Spleen (tissue), 11 donors: ENCODE measurements at regions not wholly inside any gene's neighbourhood (a gene's known extent, or its start where the extent isn't known, plus 50 kb on each side); places are given as distances from the start of the nearest gene placed in this dataset.

Source experiments
- DNase-seq: peaks from one replicate; pipeline ENCODE4 v3.0.0-alpha.2; 2020
- H3K27ac ChIP-seq, 8 donors: fragments of 200-600 bp; sonication (generic) in 7 of 8; 1 replicate in 4 of 8; 2 replicates in 4 of 8; pipeline versions ENCODE4 v1.5.0 to v1.8.0; 2016 to 2021; ENCODE audit warnings: inconsistent platforms in 4 of 8, mild to moderate bottlenecking in 4 of 8, moderate library complexity in 1 of 8
- H3K27me3 ChIP-seq, 7 donors: fragments of 200-600 bp; sonication (generic) in 6 of 7; replicated peaks in 1 of 7; 1 replicate in 4 of 7; 2 replicates in 3 of 7; pipeline versions ENCODE4 v1.5.0 to v1.8.0; 2016 to 2021; ENCODE audit warnings: inconsistent platforms in 3 of 7, mild to moderate bottlenecking in 1 of 7
- H3K36me3 ChIP-seq, 6 donors: fragments of 200-600 bp; sonication (generic) in 5 of 6; 1 replicate in 4 of 6; 2 replicates in 2 of 6; pipeline versions ENCODE4 v1.5.0 to v1.8.0; 2016 to 2021; ENCODE audit warnings: inconsistent platforms in 2 of 6
- H3K4me1 ChIP-seq, 6 donors: fragments of 200-600 bp; sonication (generic) in 5 of 6; 1 replicate in 3 of 6; 2 replicates in 3 of 6; pipeline versions ENCODE4 v1.5.0 to v1.8.0; 2016 to 2021; ENCODE audit warnings: inconsistent platforms in 3 of 6
- H3K4me3 ChIP-seq, 8 donors: fragments of 200-600 bp; sonication (generic) in 7 of 8; 1 replicate in 4 of 8; 2 replicates in 4 of 8; pipeline versions ENCODE4 v1.5.0 to v1.8.0; 2016 to 2021; ENCODE audit warnings: inconsistent platforms in 4 of 8, mild to moderate bottlenecking in 4 of 8, moderate library complexity in 2 of 8
- H3K9me3 ChIP-seq, 8 donors: fragments of 200-600 bp; sonication (generic) in 7 of 8; 1 replicate in 4 of 8; 2 replicates in 4 of 8; pipeline versions ENCODE4 v1.5.0 to v1.8.0; 2016 to 2021; ENCODE audit warnings: inconsistent platforms in 4 of 8
- CTCF ChIP-seq, 11 experiments: fragments of 200-600 bp in 7 of 11; fragments of 450-650 bp in 4 of 11; sonication (generic) in 4 of 11; IDR thresholded peaks in 8 of 11; conservative IDR thresholded peaks in 3 of 11; 1 replicate in 7 of 11; 2 replicates in 4 of 11; pipeline versions ENCODE4 v1.4.0 to v1.8.0; 2016 to 2021; ENCODE audit warnings: antibody characterized with exemption in 11 of 11, inconsistent platforms in 4 of 11, mild to moderate bottlenecking in 1 of 11
- POLR2A ChIP-seq, 3 donors: fragments of 450-650 bp; IDR thresholded peaks; one replicate each; pipeline ENCODE4 v1.5.1; 2017; ENCODE audit warnings: antibody characterized with exemption in 3 of 3, mild to moderate bottlenecking in 1 of 3
- POLR2AphosphoS5 ChIP-seq, 3 donors: sonication (generic); formaldehyde crosslinking; IDR thresholded peaks; one replicate each; pipeline ENCODE4 v1.5.1; 2017; ENCODE audit warnings: antibody characterized with exemption in 3 of 3
- WGBS, 5 donors: extraction: QIAGEN DNeasy Blood & Tissue Kit in 3 of 5; methylation state at CpG; one replicate each; pipeline versions ENCODE4 v1.1.5 to v1.1.7; 2013 to 2018; 5-methylcytosine and 5-hydroxymethylcytosine counted together
- intact Hi-C: fragments of 100-400 bp; cut with DNase I; formaldehyde crosslinking; loops from one replicate; pipeline ENCODE4 v1.15.0; 2023; ENCODE audit warnings: low total_unique reads
- donor health status: healthy with polysubstance abuse.
- donor health status: DM: no; HTN: no; CAD: no; lungs with moderate emphysema.
- donor health status: DM: no; HTN: no; CAD: no.
- donor health status: Bipolar disorder and iron deficiency.
- donor health status: healthy.
- donor health status: DM: no; HTN: no; CAD: no.
- donor health status: DM: yes; HTN: yes; CAD: no.

GRCh38 chr4:8748236-8748575 lies 123.4 kb downstream of the HMX1 start:
- Histone ChIP-seq H3K27me3 (peaks cover 0 to 37% (median 0%) of the 10 kb centered on the region in 7 donors), H3K4me3 (no peak overlapping the region), H3K27ac (no peak overlapping the region), H3K36me3 (no peaks in the 10 kb centered on the region), H3K4me1 (no peaks in the 10 kb centered on the region), H3K9me3 (no peaks in the 10 kb centered on the region)
- intact Hi-C loops = no loop called here
- WGBS, 5 donors = 89 to 95% (median 91%) methylated on average over 6 to 9 of the region's 9 CpGs
- TF ChIP-seq POLR2AphosphoS5 (IDR thresholded peaks at IDR 0.05) (no peak), CTCF (IDR thresholded peaks at IDR 0.05 in 8 of 11, conservative IDR thresholded peaks at IDR 0.05 in 3 of 11) (no peak), POLR2A (IDR thresholded peaks at IDR 0.05) (no peak)
- DNase-seq = peak; percentile 52

- Histone ChIP-seq H3K27me3 (peaks cover 0 to 37% (median 0%) of the 10 kb centered on the region in 7 donors), H3K4me1 (no peaks in the 10 kb centered on the region), H3K27ac (no peak overlapping the region), H3K36me3 (no peaks in the 10 kb centered on the region), H3K9me3 (no peaks in the 10 kb centered on the region), H3K4me3 (no peak overlapping the region)
- 81 to 86% (median 85%) methylated on average over 36 to 39 of the region's 39 CpGs for WGBS, 5 donors
- DNase-seq = peak; percentile 58
- intact Hi-C loops = no loop called here
- TF ChIP-seq POLR2A (IDR thresholded peaks at IDR 0.05) (no peak), CTCF (IDR thresholded peaks at IDR 0.05 in 8 of 11, conservative IDR thresholded peaks at IDR 0.05 in 3 of 11) (no peak), POLR2AphosphoS5 (IDR thresholded peaks at IDR 0.05) (no peak)
Measured at GRCh38 chr4:8747467-8748235, 124.0 kb downstream of the HMX1 start.

GRCh38 chr4:8746523-8747466 lies 124.8 kb downstream of the HMX1 start:
- no peak overlapping the region for H3K4me3 ChIP-seq
- 92 to 96% (median 94%) methylated on average over 20 to 23 of the region's 23 CpGs for WGBS, 5 donors
- no peaks in the 10 kb centered on the region for H3K9me3 ChIP-seq
- H3K4me1 ChIP-seq = no peaks in the 10 kb centered on the region
- TF ChIP-seq CTCF (IDR thresholded peaks at IDR 0.05 in 8 of 11, conservative IDR thresholded peaks at IDR 0.05 in 3 of 11) (no peak), POLR2A (IDR thresholded peaks at IDR 0.05) (no peak), POLR2AphosphoS5 (IDR thresholded peaks at IDR 0.05) (no peak)
- intact Hi-C loops = no loop called here
- peak; percentile 44 for DNase-seq
- H3K27ac ChIP-seq = no peak overlapping the region
- no peaks in the 10 kb centered on the region for H3K36me3 ChIP-seq
- H3K27me3 ChIP-seq = peaks cover 0 to 37% (median 0%) of the 10 kb centered on the region in 7 donors

GRCh38 chr4:8745826-8746225 lies 125.8 kb downstream of the HMX1 start:
- H3K27me3 ChIP-seq = peaks cover 0 to 44% (median 0%) of the 10 kb centered on the region in 7 donors
- 61 to 68% (median 64%) methylated on average over 14 of the region's 14 CpGs for WGBS, 5 donors
- peak; percentile 32 for DNase-seq
- no peaks in the 10 kb centered on the region for H3K9me3 ChIP-seq
- TF ChIP-seq POLR2A (IDR thresholded peaks at IDR 0.05) (no peak), POLR2AphosphoS5 (IDR thresholded peaks at IDR 0.05) (no peak), CTCF (IDR thresholded peaks at IDR 0.05 in 8 of 11, conservative IDR thresholded peaks at IDR 0.05 in 3 of 11) (no peak)
- no peak overlapping the region for H3K27ac ChIP-seq
- H3K4me3 ChIP-seq = no peak overlapping the region
- intact Hi-C loops = no loop called here
- no peaks in the 10 kb centered on the region for H3K36me3 ChIP-seq
- no peaks in the 10 kb centered on the region for H3K4me1 ChIP-seq
